Coronary artery (tissue), 2 donors: ENCODE measurements at regions not wholly inside any gene's neighbourhood (a gene's known extent, or its start where the extent isn't known, plus 50 kb on each side); places are given as distances from the start of the nearest gene placed in this dataset.

Experiments used
- DNase-seq: peaks from one replicate; pipeline ENCODE4 v3.0.0-alpha.2; 2017; ENCODE audit warnings: low spot score
- H3K27ac ChIP-seq, 2 donors: fragments of 200-600 bp; sonication (generic); one replicate each; pipeline ENCODE4 v1.5.1; 2016 to 2019
- H3K4me3 ChIP-seq: fragments of 200-600 bp; sonication (generic); 2 replicates; pipeline ENCODE4 v1.5.1; 2016; ENCODE audit warnings: mild to moderate bottlenecking, moderate library complexity
- TF ChIP-seq, protein P1 (sequence below): fragments of 200-600 bp; sonication (generic); IDR thresholded peaks from one replicate; pipeline ENCODE4 v1.5.1; 2019; ENCODE audit warnings: antibody characterized with exemption

DNA sequence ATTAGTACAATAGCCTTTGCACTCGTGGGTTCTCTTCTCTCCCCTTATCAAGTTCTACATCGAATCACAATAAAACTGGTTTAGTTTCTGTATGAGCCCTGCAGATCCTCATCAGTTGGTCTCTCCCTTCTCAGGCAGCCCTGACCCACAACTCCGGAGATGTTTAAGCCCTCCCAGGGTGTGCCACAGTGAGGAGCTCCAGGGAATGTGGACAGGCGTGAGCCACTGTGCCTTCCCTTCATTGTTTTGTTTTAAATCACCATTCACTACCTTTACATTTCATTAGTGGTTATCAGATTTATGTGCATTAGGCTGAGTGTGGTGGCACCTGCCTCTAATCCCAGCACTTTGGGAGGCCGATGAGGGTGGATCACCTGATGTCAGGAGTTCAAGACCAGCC is 133.2 kb downstream of the LARP7 start:
- TF ChIP-seq, protein P1, sequence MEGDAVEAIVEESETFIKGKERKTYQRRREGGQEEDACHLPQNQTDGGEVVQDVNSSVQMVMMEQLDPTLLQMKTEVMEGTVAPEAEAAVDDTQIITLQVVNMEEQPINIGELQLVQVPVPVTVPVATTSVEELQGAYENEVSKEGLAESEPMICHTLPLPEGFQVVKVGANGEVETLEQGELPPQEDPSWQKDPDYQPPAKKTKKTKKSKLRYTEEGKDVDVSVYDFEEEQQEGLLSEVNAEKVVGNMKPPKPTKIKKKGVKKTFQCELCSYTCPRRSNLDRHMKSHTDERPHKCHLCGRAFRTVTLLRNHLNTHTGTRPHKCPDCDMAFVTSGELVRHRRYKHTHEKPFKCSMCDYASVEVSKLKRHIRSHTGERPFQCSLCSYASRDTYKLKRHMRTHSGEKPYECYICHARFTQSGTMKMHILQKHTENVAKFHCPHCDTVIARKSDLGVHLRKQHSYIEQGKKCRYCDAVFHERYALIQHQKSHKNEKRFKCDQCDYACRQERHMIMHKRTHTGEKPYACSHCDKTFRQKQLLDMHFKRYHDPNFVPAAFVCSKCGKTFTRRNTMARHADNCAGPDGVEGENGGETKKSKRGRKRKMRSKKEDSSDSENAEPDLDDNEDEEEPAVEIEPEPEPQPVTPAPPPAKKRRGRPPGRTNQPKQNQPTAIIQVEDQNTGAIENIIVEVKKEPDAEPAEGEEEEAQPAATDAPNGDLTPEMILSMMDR = no peak
- Histone ChIP-seq H3K27ac (no peak overlapping the region), H3K4me3 (no peak overlapping the region)
- DNase-seq = no peak

DNA sequence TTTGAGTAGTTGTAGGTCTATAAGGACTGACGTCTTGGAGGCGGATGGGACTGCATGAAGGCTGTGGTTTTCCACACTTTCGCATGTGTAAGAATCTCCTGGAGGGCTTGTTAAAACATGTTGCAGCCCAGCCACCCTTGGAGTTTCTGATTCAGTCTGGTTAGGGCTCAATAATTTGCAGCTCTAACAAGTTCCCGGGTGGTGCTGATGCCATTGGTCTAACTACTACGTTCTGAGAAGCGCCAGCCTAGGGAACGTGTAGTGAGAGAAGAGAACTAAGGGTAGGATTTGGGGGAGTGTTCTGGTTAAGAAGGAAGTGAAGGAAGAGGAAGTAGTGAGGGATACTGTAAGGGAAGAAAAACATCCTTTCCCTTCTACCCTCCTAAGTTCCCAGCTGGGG is 138.9 kb downstream of the LARP7 start:
- Histone ChIP-seq H3K4me3 (no peak overlapping the region), H3K27ac (no peak overlapping the region)
- TF ChIP-seq, protein P1 = no peak
- DNase-seq = no peak

DNA sequence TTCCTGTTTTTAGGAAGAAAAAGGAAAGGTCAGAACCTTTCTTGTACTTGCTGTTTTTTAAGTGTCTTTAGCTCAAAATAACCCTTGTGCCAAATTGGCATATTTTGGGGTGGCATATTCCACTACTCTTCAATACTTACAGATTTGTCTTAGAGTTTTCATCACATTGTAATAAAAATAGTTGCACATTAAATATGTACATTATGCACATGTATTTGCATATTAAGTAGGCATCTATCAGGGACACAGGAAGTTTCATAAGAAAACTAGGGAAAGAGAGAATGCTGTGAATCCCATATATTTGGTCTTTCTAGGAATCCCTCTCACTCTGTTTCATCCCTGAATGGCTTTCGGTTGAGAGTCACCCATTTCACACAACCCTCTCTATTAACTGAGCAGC is 139.6 kb downstream of the LARP7 start:
- TF ChIP-seq, protein P1 = no peak
- no peak overlapping the region for H3K27ac ChIP-seq
- DNase-seq = no peak
- no peak overlapping the region for H3K4me3 ChIP-seq

DNA sequence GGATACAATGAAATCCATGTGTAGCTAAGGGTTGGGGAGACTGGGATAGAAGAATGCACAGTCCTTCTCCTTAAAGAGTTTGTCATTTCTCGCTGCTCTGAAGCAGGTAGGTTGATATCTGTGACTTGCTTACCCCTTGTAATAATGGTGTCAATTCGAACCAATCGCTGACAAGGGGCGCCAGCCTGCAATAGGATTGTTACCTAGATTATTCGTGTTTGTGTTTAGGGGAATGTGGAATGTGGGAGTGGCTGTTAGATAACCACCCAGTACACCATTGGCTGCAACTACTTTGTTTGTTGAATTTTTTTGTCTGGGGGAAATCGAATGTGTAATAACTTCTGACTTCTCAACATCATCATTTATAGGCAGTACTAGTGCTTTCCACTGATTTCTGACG is 141.6 kb downstream of the LARP7 start:
- no peak overlapping the region for H3K27ac ChIP-seq
- H3K4me3 ChIP-seq = no peak overlapping the region
- DNase-seq = no peak
- TF ChIP-seq, protein P1 = no peak

DNA sequence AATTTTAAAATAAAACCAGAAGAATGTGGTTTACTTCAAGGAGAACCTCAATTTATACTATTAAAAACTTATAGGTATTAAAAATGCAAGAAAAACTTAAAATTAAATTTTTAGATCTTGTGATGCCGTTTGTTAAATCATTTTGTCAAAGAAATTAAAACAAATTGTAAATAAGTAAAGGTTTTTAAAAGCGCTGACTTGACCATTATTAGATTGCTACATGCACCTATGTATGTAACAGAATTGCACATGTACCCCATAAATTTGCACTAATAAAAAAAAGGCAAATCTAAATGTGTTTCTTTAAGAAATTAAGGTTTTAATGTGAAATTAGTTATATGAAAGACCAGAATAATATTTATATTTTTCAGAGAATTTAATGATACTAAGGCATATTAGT is 156.1 kb downstream of the LARP7 start:
- Histone ChIP-seq H3K4me3 (no peak overlapping the region), H3K27ac (no peak overlapping the region)
- TF ChIP-seq, protein P1 = no peak
- no peak for DNase-seq

DNA sequence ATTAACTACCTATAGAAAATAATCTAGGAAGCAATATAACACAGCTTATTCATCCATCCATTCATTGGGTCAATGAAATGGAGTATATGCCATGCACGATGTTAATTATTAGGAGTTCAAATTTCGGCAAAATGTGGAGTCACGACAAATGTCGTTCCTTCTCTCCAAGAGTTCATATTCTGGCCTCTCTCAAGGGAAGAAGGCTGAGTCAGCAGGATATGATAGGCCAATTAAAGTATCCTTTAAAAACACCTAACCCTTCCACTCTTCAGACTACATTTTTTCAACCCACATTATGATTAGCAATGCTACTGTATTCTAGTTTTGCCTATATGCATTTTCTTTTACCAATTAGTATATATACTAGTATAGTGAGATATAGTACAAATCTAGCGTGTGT is 163.1 kb downstream of the LARP7 start:
- Histone ChIP-seq H3K4me3 (no peak overlapping the region), H3K27ac (no peak overlapping the region)
- TF ChIP-seq, protein P1 = no peak
- DNase-seq = no peak

DNA sequence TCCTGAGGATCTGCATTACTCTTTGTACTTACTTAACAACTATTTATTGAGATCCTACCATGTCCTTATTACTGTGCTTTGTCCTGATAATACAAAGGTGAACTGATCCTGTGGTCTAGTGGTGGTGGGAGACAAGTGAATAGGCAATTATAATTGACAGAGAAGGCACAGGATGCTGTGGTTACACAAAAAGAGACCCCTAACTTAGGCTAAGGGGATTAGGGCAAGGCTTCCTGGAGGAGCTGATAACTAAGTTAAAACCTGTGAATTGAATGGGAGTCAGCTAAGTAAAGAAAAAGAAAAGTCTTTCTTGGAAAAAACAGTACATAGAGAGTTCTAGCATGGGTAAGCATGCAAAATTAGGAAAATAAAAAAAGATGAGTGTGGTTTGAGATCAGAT is 164.4 kb downstream of the LARP7 start:
- Histone ChIP-seq H3K4me3 (no peak overlapping the region), H3K27ac (no peak overlapping the region)
- no peak for DNase-seq
- TF ChIP-seq, protein P1 = no peak
